Activated CD4-positive, alpha-beta T cell treated with anti-CD3 and anti-CD28 coated beads for 48 hours (primary cell): ENCODE measurements at regions not wholly inside any gene's neighbourhood (a gene's known extent, or its start where the extent isn't known, plus 50 kb on each side); places are given as distances from the start of the nearest gene placed in this dataset.
"Not testable (repeated sequence)": the region's sequence is repeated elsewhere in the genome, so short reads cannot be mapped to it uniquely, and the experiment has no call there.

Source experiments
- DNase-seq: peaks from one replicate; pipeline ENCODE4 v3.0.0-alpha.2; 2020

- DNase-seq = no peak
These were observed 683.8 kb downstream of the IRS1 start for GRCh38 chr2:226115832-226116200.

GRCh38 chr2:226115102-226115831, 684.4 kb downstream of the IRS1 start:
- DNase-seq = no peak

- no peak for DNase-seq
These were observed 685.2 kb downstream of the IRS1 start for GRCh38 chr2:226114436-226114835.

- no peak for DNase-seq
These were observed 699.6 kb downstream of the NYAP2 start for GRCh38 chr2:226098861-226099745.

GRCh38 chr2:226095058-226095457, 695.5 kb downstream of the NYAP2 start:
- DNase-seq = no peak

- no peak for DNase-seq
These were observed 693.9 kb downstream of the NYAP2 start for GRCh38 chr2:226093364-226093763.

GRCh38 chr2:226088366-226088674, 688.8 kb downstream of the NYAP2 start:
- DNase-seq = no peak

- DNase-seq = no peak
These were observed 688.2 kb downstream of the NYAP2 start for GRCh38 chr2:226087505-226088365.

DNA sequence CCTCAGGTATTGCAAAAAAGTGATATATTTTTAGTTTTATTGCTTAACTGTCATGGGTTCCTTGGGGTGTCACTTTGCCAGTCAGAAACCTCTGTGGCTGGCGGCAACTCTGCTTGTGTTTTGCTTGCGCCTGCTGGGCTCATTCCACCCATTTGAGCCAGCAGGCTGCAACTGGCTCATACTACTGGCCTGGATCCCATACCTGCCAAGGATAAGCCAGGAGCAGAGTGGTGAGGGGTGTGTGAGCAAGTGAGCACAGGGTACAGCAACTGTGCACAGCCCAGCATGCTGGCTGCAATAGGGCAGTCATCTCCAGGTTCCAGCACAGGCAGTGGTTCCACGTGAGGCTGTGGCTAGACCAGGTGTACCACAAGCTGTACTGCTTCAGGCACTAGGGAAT, 687.5 kb downstream of the NYAP2 start:
- no peak for DNase-seq

- DNase-seq = no peak
These were observed 686.7 kb downstream of the NYAP2 start for GRCh38 chr2:226086190-226086589.

- not testable (repeated sequence) for DNase-seq
These were observed 685.9 kb downstream of the NYAP2 start for GRCh38 chr2:226085425-226085824.

GRCh38 chr2:226080334-226080733, 680.8 kb downstream of the NYAP2 start:
- no peak for DNase-seq

DNA sequence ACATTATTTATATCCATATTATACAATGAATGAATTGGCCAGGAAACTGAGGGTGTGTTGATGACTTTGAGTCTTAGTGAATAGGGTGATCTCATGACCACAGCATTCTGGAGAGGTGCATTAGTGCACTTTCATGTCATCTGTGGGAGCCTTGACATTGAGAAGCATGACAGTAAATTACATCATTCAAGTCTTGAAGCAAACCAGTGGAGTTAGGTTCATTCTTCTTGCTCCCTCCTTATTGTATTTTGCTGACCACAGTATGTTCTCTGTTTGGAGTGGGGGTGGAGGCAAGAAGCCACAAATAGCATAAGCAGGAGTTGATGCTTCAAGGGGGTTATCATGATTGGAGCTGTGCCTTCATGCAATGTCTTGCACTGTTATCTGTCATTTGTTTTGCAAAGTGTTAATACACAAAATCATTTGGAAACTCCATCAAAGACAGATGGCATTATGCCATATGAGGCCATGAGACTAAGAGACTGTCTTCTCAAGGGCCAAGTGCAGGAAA, 680.2 kb downstream of the NYAP2 start:
- no peak for DNase-seq

DNA sequence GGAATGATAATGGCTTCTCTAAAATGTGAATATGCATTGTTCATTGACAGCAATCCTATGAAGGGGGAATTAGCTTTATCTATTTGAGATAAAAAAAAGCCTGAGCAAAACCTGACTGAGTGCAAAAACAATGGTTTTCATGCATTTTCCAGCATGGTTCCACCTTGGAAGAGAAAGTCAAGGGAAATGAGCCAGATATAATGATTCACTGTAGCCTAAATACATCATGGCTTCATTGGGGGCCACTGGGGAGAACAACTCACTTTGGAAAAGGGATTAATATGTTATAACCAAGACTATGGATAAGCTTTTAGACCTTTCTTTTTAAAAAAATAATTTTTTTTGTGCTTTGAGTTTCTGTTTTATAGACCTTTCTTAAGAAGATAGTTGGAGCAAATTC, 679.7 kb downstream of the NYAP2 start:
- no peak for DNase-seq

GRCh38 chr2:226078666-226079065, 679.2 kb downstream of the NYAP2 start:
- no peak for DNase-seq

DNA sequence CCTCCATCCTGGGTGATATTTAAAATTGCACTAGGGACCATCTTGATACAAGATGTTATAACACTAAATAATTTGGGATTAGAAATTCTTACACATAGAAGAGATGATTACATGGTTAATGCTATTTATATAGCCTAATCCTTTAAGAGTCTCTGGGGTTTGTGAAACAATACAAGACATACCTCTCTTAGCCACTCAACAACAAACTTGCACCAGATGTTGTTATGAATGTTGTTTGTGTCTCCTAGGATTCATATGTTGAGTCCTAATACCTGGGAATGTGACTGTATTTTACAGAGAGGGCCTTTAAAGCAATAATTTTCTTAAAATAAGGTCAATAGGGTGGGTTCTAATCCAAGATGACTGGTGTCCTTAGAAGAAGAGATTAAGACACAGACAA, 678.3 kb downstream of the NYAP2 start:
- no peak for DNase-seq

- DNase-seq = no peak
These were observed 677.5 kb downstream of the NYAP2 start for GRCh38 chr2:226077031-226077430.

- no peak for DNase-seq
These were observed 677.0 kb downstream of the NYAP2 start for GRCh38 chr2:226076529-226076928.

GRCh38 chr2:226074391-226074790, 674.9 kb downstream of the NYAP2 start:
- no peak for DNase-seq

DNA sequence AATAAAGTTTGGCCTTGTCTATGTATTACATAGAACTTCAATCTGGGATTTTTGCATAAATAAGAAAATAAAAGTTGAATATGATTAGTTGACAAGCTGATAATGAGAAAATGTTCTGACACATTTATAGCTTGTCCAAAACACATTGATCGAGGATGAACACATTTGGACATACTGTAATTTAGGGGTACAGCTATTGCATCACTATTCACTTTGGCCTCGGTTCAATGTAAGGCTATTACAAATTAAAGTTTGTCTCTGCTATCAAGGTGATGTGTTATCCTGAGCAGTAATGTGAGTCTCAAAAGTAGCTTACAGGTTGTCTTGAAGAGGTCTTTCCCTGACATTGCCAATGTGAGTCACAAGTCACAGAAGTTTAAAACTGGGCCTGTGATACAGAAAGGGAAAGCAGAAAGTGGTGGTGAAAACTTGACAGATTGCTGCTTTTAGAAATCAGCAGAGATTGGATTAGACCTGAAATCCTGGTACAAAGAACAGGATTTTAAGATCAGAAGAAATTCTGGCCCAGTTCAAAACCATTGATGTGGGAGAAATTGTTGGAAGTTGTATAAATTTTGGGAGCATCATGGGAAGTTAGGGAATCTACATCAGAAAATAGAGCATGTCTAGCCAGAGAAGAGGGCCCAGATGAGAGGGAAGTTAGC, 674.1 kb downstream of the NYAP2 start:
- no peak for DNase-seq

- no peak for DNase-seq
These were observed 667.4 kb downstream of the NYAP2 start for GRCh38 chr2:226066873-226067272.

- no peak for DNase-seq
These were observed 666.9 kb downstream of the NYAP2 start for GRCh38 chr2:226066391-226066790.
